ENCODE measurements at regions not wholly inside any gene's neighbourhood (a gene's known extent, or its start where the extent isn't known, plus 50 kb on each side); places are given as distances from the start of the nearest gene placed in this dataset.

GRCh38 chr7:91557789-91558404 lies 293.7 kb downstream of the FZD1 start:
- ATAC-seq = no peak
- Histone ChIP-seq H3K4me3 (no peak overlapping the region), H3K9me3 (no peaks in the 10 kb centered on the region), H3K27me3 (no peaks in the 10 kb centered on the region), H3K4me1 (no peaks in the 10 kb centered on the region), H3K36me3 (no peaks in the 10 kb centered on the region), H3K27ac (no peak overlapping the region)
- no peak for DNase-seq
- intact Hi-C loops (cut with DNase I) = no loop called here
- TF ChIP-seq CTCF (IDR thresholded peaks at IDR 0.05) (no peak), POLR2A (IDR thresholded peaks at IDR 0.05) (no peak)
- WGBS, 4 donors = 86 to 88% (median 87%) methylated on average over 8 of the region's 8 CpGs

GRCh38 chr7:91559947-91560346 lies 295.7 kb downstream of the FZD1 start:
- Histone ChIP-seq H3K27ac (no peak overlapping the region), H3K36me3 (no peaks in the 10 kb centered on the region), H3K4me3 (no peak overlapping the region), H3K27me3 (no peaks in the 10 kb centered on the region), H3K9me3 (no peaks in the 10 kb centered on the region), H3K4me1 (no peaks in the 10 kb centered on the region)
- 91 to 99% (median 93%) methylated on average over 2 of the region's 2 CpGs for WGBS, 4 donors
- TF ChIP-seq CTCF (IDR thresholded peaks at IDR 0.05) (no peak), POLR2A (IDR thresholded peaks at IDR 0.05) (no peak)
- DNase-seq = no peak
- intact Hi-C loops (cut with DNase I) = no loop called here
- ATAC-seq = no peak

GRCh38 chr7:91564101-91564500 lies 299.9 kb downstream of the FZD1 start:
- H3K36me3 ChIP-seq = no peaks in the 10 kb centered on the region
- no peak overlapping the region for H3K27ac ChIP-seq
- intact Hi-C loops (cut with DNase I) = no loop called here
- no peaks in the 10 kb centered on the region for H3K27me3 ChIP-seq
- DNase-seq (no peak), ATAC-seq (no peak)
- WGBS, 4 donors = 91 to 96% (median 94%) methylated on average over 1 of the region's 1 CpG
- no peak overlapping the region for H3K4me3 ChIP-seq
- TF ChIP-seq POLR2A (IDR thresholded peaks at IDR 0.05) = no peak
- no peak for TF ChIP-seq CTCF (IDR thresholded peaks at IDR 0.05)
- no peaks in the 10 kb centered on the region for H3K4me1 ChIP-seq
- no peaks in the 10 kb centered on the region for H3K9me3 ChIP-seq

GRCh38 chr7:91564541-91564940 lies 300.3 kb downstream of the FZD1 start:
- no peaks in the 10 kb centered on the region for H3K36me3 ChIP-seq
- H3K4me3 ChIP-seq = no peak overlapping the region
- no peaks in the 10 kb centered on the region for H3K9me3 ChIP-seq
- no peaks in the 10 kb centered on the region for H3K27me3 ChIP-seq
- intact Hi-C loops (cut with DNase I) = no loop called here
- no peak for TF ChIP-seq CTCF (IDR thresholded peaks at IDR 0.05)
- no peak for TF ChIP-seq POLR2A (IDR thresholded peaks at IDR 0.05)
- ATAC-seq (no peak), DNase-seq (no peak)
- no peaks in the 10 kb centered on the region for H3K4me1 ChIP-seq
- WGBS, 4 donors = 71 to 100% (median 90%) methylated on average over 1 of the region's 1 CpG
- no peak overlapping the region for H3K27ac ChIP-seq
